SU-DHL-6 (cell line): ENCODE measurements at regions not wholly inside any gene's neighbourhood (a gene's known extent, or its start where the extent isn't known, plus 50 kb on each side); places are given as distances from the start of the nearest gene placed in this dataset.

Experiments used
- H2AFZ ChIP-seq: fragments of 200-600 bp; sonication (generic); 2 replicates; pipeline ENCODE4 v1.6.1; 2014; ENCODE audit warnings: low read depth, mild to moderate bottlenecking, moderate library complexity, mixed read lengths, antibody characterized with exemption, low read length; ENCODE audit not compliant: severe bottlenecking
- H3F3A ChIP-seq: fragments of 200-600 bp; shearing (Covaris generic); 2 replicates; pipeline ENCODE4 v1.6.0; 2016; ENCODE audit warnings: antibody characterized with exemption, mild to moderate bottlenecking; ENCODE audit not compliant: insufficient read depth
- H3K27ac ChIP-seq: fragments of 200-600 bp; sonication (generic); 2 replicates; pipeline ENCODE4 v1.5.1; 2016; ENCODE audit warnings: low read depth, mild to moderate bottlenecking, low read length, moderate library complexity, mixed read lengths
- H3K27me3 ChIP-seq: fragments of 200-600 bp; sonication (generic), shearing (Covaris generic); 2 replicates; pipeline ENCODE4 v1.6.0; 2014; ENCODE audit warnings: mild to moderate bottlenecking, low read length
- H3K36me3 ChIP-seq: fragments of 200-600 bp; sonication (generic); 2 replicates; pipeline ENCODE4 v1.6.1; 2014; ENCODE audit warnings: mild to moderate bottlenecking, low read length, mixed read lengths
- H3K4me2 ChIP-seq: fragments of 300-600, 200-600 bp; shearing (Covaris generic), sonication (generic); 2 replicates; pipeline ENCODE4 v1.6.0; 2014; ENCODE audit warnings: low read length, low read depth, mild to moderate bottlenecking; ENCODE audit not compliant: poor library complexity, severe bottlenecking
- H3K4me3 ChIP-seq: fragments of 200-600 bp; sonication (generic); 2 replicates; pipeline ENCODE4 v1.5.1; 2014; ENCODE audit warnings: antibody characterized with exemption, low read length, mild to moderate bottlenecking, mixed read lengths; ENCODE audit not compliant: insufficient read depth, poor library complexity, severe bottlenecking
- H3K79me2 ChIP-seq: fragments of 200-600 bp; sonication (generic); 2 replicates; pipeline ENCODE4 v1.6.1; 2014; ENCODE audit warnings: mild to moderate bottlenecking, low read length, moderate library complexity; ENCODE audit not compliant: insufficient read depth
- H3K9ac ChIP-seq: fragments of 200-600 bp; sonication (generic); 2 replicates; pipeline ENCODE4 v1.7.0; 2014; ENCODE audit warnings: mild to moderate bottlenecking, low read length
- H3K9me2 ChIP-seq: fragments of 200-600 bp; sonication (generic); replicated peaks from 2 replicates; pipeline ENCODE4 v1.6.1; 2014; ENCODE audit warnings: low read length; ENCODE audit not compliant: insufficient read depth
- H3K9me3 ChIP-seq: fragments of 200-600 bp; sonication (generic); 2 replicates; pipeline ENCODE4 v1.6.1; 2014; ENCODE audit warnings: low read length, mixed read lengths; ENCODE audit not compliant: insufficient read depth
- H4K20me1 ChIP-seq: fragments of 200-600 bp; sonication (generic); 2 replicates; pipeline ENCODE4 v1.6.1; 2014; ENCODE audit warnings: low read depth, mild to moderate bottlenecking, antibody characterized with exemption, low read length, moderate library complexity, mixed read lengths
- EZH2phosphoT487 ChIP-seq: fragments of 200-600 bp; sonication (generic), shearing (Covaris generic); conservative IDR thresholded peaks from 2 replicates; pipeline ENCODE4 v1.6.1; 2018; ENCODE audit warnings: mild to moderate bottlenecking, antibody characterized with exemption, low read length, moderate library complexity, mixed read lengths
- TF ChIP-seq, protein P1 (sequence below): fragments of 200-600 bp; sonication (generic); IDR thresholded peaks from one replicate; pipeline ENCODE4 v1.5.1; 2017; ENCODE audit warnings: antibody characterized with exemption, mild to moderate bottlenecking, low read length, moderate library complexity; ENCODE audit not compliant: insufficient read depth, poor library complexity, severe bottlenecking

- H3K9me3 ChIP-seq = no peaks in the 10 kb centered on the region
- H3K27me3 ChIP-seq = no peaks in the 10 kb centered on the region
- H4K20me1 ChIP-seq = no peaks in the 10 kb centered on the region
- TF ChIP-seq EZH2phosphoT487 = no peak
- TF ChIP-seq, protein P1, sequence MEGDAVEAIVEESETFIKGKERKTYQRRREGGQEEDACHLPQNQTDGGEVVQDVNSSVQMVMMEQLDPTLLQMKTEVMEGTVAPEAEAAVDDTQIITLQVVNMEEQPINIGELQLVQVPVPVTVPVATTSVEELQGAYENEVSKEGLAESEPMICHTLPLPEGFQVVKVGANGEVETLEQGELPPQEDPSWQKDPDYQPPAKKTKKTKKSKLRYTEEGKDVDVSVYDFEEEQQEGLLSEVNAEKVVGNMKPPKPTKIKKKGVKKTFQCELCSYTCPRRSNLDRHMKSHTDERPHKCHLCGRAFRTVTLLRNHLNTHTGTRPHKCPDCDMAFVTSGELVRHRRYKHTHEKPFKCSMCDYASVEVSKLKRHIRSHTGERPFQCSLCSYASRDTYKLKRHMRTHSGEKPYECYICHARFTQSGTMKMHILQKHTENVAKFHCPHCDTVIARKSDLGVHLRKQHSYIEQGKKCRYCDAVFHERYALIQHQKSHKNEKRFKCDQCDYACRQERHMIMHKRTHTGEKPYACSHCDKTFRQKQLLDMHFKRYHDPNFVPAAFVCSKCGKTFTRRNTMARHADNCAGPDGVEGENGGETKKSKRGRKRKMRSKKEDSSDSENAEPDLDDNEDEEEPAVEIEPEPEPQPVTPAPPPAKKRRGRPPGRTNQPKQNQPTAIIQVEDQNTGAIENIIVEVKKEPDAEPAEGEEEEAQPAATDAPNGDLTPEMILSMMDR = no peak
- H3K36me3 ChIP-seq = no peaks in the 10 kb centered on the region
- H2AFZ ChIP-seq = no peak overlapping the region
- no peaks in the 10 kb centered on the region for H3K9me2 ChIP-seq
- no peak overlapping the region for H3K9ac ChIP-seq
- no peak overlapping the region for H3K4me3 ChIP-seq
- no peaks in the 10 kb centered on the region for H3K79me2 ChIP-seq
- no peak overlapping the region for H3K27ac ChIP-seq
- H3K4me2 ChIP-seq = no peak overlapping the region
- no peaks in the 10 kb centered on the region for H3F3A ChIP-seq
Measured at GRCh38 chr4:152089584-152089983, 328.8 kb upstream of the GATB start.

- Histone ChIP-seq H3K27ac (no peak overlapping the region), H2AFZ (no peak overlapping the region), H3F3A (no peaks in the 10 kb centered on the region), H3K79me2 (no peaks in the 10 kb centered on the region), H3K9me3 (no peaks in the 10 kb centered on the region), H3K9me2 (no peaks in the 10 kb centered on the region), H3K4me2 (no peak overlapping the region), H3K36me3 (no peaks in the 10 kb centered on the region), H3K27me3 (no peaks in the 10 kb centered on the region), H3K4me3 (no peak overlapping the region), H3K9ac (no peak overlapping the region), H4K20me1 (no peaks in the 10 kb centered on the region)
- TF ChIP-seq, protein P1 = no peak
- TF ChIP-seq EZH2phosphoT487 = no peak
Measured at GRCh38 chr4:152087335-152087734, 326.5 kb upstream of the GATB start.

DNA sequence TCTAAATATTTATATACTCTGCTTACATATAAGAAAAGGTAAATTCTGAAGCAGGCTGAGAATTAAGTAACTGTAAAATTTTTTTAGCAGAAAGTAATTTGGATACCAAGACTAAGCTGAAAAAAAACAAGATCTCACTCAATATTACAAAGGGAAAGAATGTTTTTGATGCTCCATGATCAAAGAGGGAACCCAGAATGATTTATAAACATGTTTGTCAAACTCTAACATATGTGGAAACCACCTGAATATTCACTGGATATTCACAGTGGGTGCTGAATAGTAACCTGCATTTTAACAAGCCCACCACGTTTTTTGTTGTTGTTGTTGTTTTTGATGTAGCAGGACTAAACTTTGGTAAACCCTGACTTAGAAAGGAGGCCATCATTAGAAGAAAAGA lies 324.9 kb upstream of the GATB start:
- H4K20me1 ChIP-seq = no peaks in the 10 kb centered on the region
- no peak overlapping the region for H3K27ac ChIP-seq
- H2AFZ ChIP-seq = no peak overlapping the region
- H3K9me3 ChIP-seq = peaks cover 13% of the 10 kb centered on the region; the same call in 1 of the 2 replicates
- H3K27me3 ChIP-seq = no peaks in the 10 kb centered on the region
- H3K4me2 ChIP-seq = no peak overlapping the region
- no peak overlapping the region for H3K4me3 ChIP-seq
- no peaks in the 10 kb centered on the region for H3F3A ChIP-seq
- no peaks in the 10 kb centered on the region for H3K9me2 ChIP-seq
- H3K36me3 ChIP-seq = no peaks in the 10 kb centered on the region; the same call in 1 of the 2 replicates
- TF ChIP-seq, protein P1 = no peak
- TF ChIP-seq EZH2phosphoT487 = no peak
- no peak overlapping the region for H3K9ac ChIP-seq
- no peaks in the 10 kb centered on the region for H3K79me2 ChIP-seq

DNA sequence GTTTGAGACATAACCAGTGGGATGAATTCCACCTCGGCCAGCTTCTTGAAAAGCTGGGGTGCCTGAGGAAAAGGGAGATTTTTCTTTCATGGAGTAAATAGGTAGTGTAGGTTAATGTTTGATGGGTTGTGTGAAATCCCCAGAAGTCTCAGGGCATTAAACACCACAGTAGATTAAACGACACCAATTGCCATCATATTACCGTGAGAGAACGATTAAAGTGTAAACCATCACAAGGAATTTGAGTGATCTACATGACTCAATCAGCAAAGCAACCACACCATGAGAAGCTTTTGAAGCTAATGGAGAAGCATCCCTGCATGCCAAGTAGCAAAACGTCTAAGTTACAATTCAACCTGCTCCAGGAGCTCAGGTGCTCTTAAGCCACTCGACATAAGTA lies 322.5 kb upstream of the GATB start:
- no peaks in the 10 kb centered on the region for H3K79me2 ChIP-seq
- no peak overlapping the region for H2AFZ ChIP-seq
- TF ChIP-seq, protein P1 = no peak
- TF ChIP-seq EZH2phosphoT487 = no peak
- no peak overlapping the region for H3K4me3 ChIP-seq
- no peaks in the 10 kb centered on the region; the same call in 1 of the 2 replicates for H3K36me3 ChIP-seq
- no peaks in the 10 kb centered on the region for H4K20me1 ChIP-seq
- H3K9me2 ChIP-seq = no peaks in the 10 kb centered on the region
- peaks cover 13% of the 10 kb centered on the region; the same call in 1 of the 2 replicates for H3K9me3 ChIP-seq
- H3K27me3 ChIP-seq = no peaks in the 10 kb centered on the region
- H3K27ac ChIP-seq = no peak overlapping the region
- H3K9ac ChIP-seq = no peak overlapping the region
- H3K4me2 ChIP-seq = no peak overlapping the region
- no peaks in the 10 kb centered on the region for H3F3A ChIP-seq
